Lower leg skin (tissue), 3 donors: ENCODE measurements at regions not wholly inside any gene's neighbourhood (a gene's known extent, or its start where the extent isn't known, plus 50 kb on each side); places are given as distances from the start of the nearest gene placed in this dataset.

Source experiments
- CTCF ChIP-seq, 3 donors: fragments of 450-650 bp; IDR thresholded peaks; one replicate each; pipeline ENCODE4 v1.5.1; 2016; ENCODE audit warnings: antibody characterized with exemption in 3 of 3, mild to moderate bottlenecking in 3 of 3, moderate library complexity in 2 of 3
- POLR2A ChIP-seq, 2 donors: fragments of 450-650 bp; IDR thresholded peaks; one replicate each; pipeline ENCODE4 v1.6.1; 2016 to 2017; ENCODE audit warnings: antibody characterized with exemption in 2 of 2, mild to moderate bottlenecking in 1 of 2, moderate library complexity in 1 of 2

GRCh38 chr9:13332571-13332970 is 53.1 kb upstream of the MPDZ start:
- TF ChIP-seq CTCF (IDR thresholded peaks at IDR 0.05) (no peak), POLR2A (IDR thresholded peaks at IDR 0.05) (no peak)
